Colonic mucosa (tissue), 4 donors: ENCODE measurements at regions not wholly inside any gene's neighbourhood (a gene's known extent, or its start where the extent isn't known, plus 50 kb on each side); places are given as distances from the start of the nearest gene placed in this dataset.

Experiments used
- DNase-seq: peaks from one replicate; pipeline ENCODE4 v3.0.0-alpha.2; 2020
- H3K27ac ChIP-seq: fragments of 200-600 bp; one replicate; pipeline ENCODE4 v1.8.0; 2021
- H3K27me3 ChIP-seq: fragments of 200-600 bp; one replicate; pipeline ENCODE4 v1.8.0; 2021
- H3K36me3 ChIP-seq: fragments of 200-600 bp; one replicate; pipeline ENCODE4 v1.8.0; 2021
- H3K4me1 ChIP-seq: fragments of 200-600 bp; one replicate; pipeline ENCODE4 v1.8.0; 2021; ENCODE audit warnings: mild to moderate bottlenecking
- H3K4me3 ChIP-seq: fragments of 200-600 bp; one replicate; pipeline ENCODE4 v1.8.0; 2021
- H3K9ac ChIP-seq, 2 donors: one replicate each; pipeline ENCODE4 v1.7.0; 2013; ENCODE audit warnings: control low read depth in 2 of 2, low read depth in 2 of 2, low read length in 2 of 2
- H3K9me3 ChIP-seq: fragments of 200-600 bp; one replicate; pipeline ENCODE4 v1.8.0; 2021
- intact Hi-C: fragments of 100-400 bp; cut with DNase I; formaldehyde crosslinking; loops from one replicate; pipeline ENCODE4 v1.14.1; 2022
- TF ChIP-seq, protein P1 (sequence below): fragments of 200-600 bp; IDR thresholded peaks from one replicate; pipeline ENCODE4 v1.8.0; 2022; ENCODE audit warnings: antibody characterized with exemption, mild to moderate bottlenecking
- donor health status: healthy.
- donor health status: DM: no; HTN: no; CAD: no.
- donor health status: DM: no; HTN: no; CAD: no.

DNA sequence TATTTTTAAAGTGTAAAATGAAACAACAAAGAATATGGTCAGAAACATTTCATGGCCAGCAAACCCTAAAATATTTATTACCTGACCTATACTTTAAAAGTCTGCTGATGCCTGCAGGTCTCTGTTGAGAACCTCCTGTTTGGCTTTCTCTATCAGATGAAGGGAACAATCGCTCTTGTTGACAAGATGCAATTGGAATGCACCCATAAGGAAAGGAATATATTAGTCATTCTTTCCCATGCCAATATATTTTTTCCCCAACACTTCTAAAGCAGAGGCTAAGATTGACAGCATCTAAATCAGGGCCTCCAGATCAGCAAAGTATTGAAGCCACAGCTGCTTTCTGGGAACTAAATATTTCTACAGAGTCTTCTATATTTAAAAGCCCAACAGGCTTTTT is 897.8 kb downstream of the EPHA7 start:
- Histone ChIP-seq H3K4me1 (no peaks in the 10 kb centered on the region), H3K27me3 (no peaks in the 10 kb centered on the region), H3K36me3 (no peaks in the 10 kb centered on the region), H3K9ac (no peak overlapping the region), H3K4me3 (no peak overlapping the region), H3K9me3 (no peaks in the 10 kb centered on the region), H3K27ac (no peak overlapping the region)
- no peak for DNase-seq
- TF ChIP-seq, protein P1, sequence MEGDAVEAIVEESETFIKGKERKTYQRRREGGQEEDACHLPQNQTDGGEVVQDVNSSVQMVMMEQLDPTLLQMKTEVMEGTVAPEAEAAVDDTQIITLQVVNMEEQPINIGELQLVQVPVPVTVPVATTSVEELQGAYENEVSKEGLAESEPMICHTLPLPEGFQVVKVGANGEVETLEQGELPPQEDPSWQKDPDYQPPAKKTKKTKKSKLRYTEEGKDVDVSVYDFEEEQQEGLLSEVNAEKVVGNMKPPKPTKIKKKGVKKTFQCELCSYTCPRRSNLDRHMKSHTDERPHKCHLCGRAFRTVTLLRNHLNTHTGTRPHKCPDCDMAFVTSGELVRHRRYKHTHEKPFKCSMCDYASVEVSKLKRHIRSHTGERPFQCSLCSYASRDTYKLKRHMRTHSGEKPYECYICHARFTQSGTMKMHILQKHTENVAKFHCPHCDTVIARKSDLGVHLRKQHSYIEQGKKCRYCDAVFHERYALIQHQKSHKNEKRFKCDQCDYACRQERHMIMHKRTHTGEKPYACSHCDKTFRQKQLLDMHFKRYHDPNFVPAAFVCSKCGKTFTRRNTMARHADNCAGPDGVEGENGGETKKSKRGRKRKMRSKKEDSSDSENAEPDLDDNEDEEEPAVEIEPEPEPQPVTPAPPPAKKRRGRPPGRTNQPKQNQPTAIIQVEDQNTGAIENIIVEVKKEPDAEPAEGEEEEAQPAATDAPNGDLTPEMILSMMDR, result no peak
- intact Hi-C loops, result no loop called here

- no peaks in the 10 kb centered on the region for H3K4me1 ChIP-seq
- no peak for DNase-seq
- no peaks in the 10 kb centered on the region for H3K9me3 ChIP-seq
- intact Hi-C loops, result no loop called here
- H3K36me3 ChIP-seq, result no peaks in the 10 kb centered on the region
- H3K27me3 ChIP-seq, result no peaks in the 10 kb centered on the region
- no peak overlapping the region for H3K27ac ChIP-seq
- TF ChIP-seq, protein P1, result no peak
- no peak overlapping the region for H3K4me3 ChIP-seq
- no peak overlapping the region for H3K9ac ChIP-seq
These were observed 909.2 kb downstream of the EPHA7 start for GRCh38 chr6:92510137-92510536.

DNA sequence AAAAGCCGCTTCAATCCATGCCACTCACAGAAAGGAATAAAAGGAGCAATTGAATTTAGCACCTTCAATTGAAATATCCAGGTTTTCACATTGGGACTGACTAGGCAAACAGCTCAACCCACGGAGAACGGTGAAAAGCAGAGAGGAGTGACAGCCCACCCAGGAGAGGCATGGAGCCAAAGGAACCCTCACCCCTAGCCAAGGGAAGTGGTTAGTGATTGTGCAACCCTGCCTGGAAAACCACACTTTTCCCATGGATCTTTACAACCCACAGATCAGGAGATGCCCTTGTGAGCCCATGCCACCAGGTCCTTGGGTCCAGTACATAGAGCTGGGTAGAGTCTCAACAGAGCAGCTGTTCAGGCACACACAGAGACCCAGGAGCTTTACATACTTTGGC is 911.8 kb downstream of the EPHA7 start:
- no peaks in the 10 kb centered on the region for H3K36me3 ChIP-seq
- no peak overlapping the region for H3K4me3 ChIP-seq
- H3K4me1 ChIP-seq, result no peaks in the 10 kb centered on the region
- intact Hi-C loops, result no loop called here
- DNase-seq, result no peak
- no peak overlapping the region for H3K9ac ChIP-seq
- no peak overlapping the region for H3K27ac ChIP-seq
- TF ChIP-seq, protein P1, result no peak
- H3K27me3 ChIP-seq, result no peaks in the 10 kb centered on the region
- no peaks in the 10 kb centered on the region for H3K9me3 ChIP-seq

- no peak overlapping the region for H3K9ac ChIP-seq
These were observed 914.9 kb downstream of the EPHA7 start for GRCh38 chr6:92504509-92504908.

DNA sequence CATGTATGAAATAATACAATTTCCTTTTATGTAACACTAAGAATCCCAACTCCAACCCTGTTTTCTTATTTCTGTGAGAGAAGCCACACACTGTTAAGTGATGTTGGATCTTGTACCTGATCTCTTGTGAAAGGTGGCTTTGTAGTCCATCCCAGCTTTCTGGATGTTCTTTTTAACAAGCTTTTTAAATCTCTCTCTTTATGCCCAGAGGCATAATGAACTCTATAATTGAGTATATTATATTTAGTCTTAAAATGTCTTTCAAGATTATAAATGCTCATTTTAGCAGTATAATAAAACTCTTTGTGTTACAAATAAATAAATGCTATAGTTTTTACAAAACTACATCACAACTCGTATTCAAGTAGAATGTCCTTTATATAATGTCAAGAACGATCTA is 922.1 kb downstream of the EPHA7 start:
- no peaks in the 10 kb centered on the region for H3K27me3 ChIP-seq
- intact Hi-C loops, result no loop called here
- TF ChIP-seq, protein P1, result no peak

More at GRCh38 chr6:92504509-92504908, 914.9 kb downstream of the EPHA7 start:
- Histone ChIP-seq H3K27me3 (no peaks in the 10 kb centered on the region), H3K4me3 (no peak overlapping the region), H3K36me3 (no peaks in the 10 kb centered on the region), H3K9me3 (no peaks in the 10 kb centered on the region), H3K27ac (no peak overlapping the region), H3K4me1 (no peaks in the 10 kb centered on the region)
- intact Hi-C loops, result no loop called here
- DNase-seq, result no peak
- TF ChIP-seq, protein P1, result no peak

GRCh38 chr6:92496527-92496926 is 922.8 kb downstream of the EPHA7 start:
- intact Hi-C loops, result no loop called here

More for the DNA sequence above, 922.1 kb downstream of the EPHA7 start:
- Histone ChIP-seq H3K27ac (no peak overlapping the region), H3K4me1 (no peaks in the 10 kb centered on the region), H3K4me3 (no peak overlapping the region), H3K9me3 (no peaks in the 10 kb centered on the region), H3K9ac (no peak overlapping the region), H3K36me3 (no peaks in the 10 kb centered on the region)
- no peak for DNase-seq

More at GRCh38 chr6:92496527-92496926, 922.8 kb downstream of the EPHA7 start:
- no peak overlapping the region for H3K27ac ChIP-seq
- H3K4me3 ChIP-seq, result no peak overlapping the region
- no peaks in the 10 kb centered on the region for H3K36me3 ChIP-seq
- DNase-seq, result no peak
- H3K4me1 ChIP-seq, result no peaks in the 10 kb centered on the region
- no peak overlapping the region for H3K9ac ChIP-seq
- no peaks in the 10 kb centered on the region for H3K9me3 ChIP-seq
- no peaks in the 10 kb centered on the region for H3K27me3 ChIP-seq
- TF ChIP-seq, protein P1, result no peak
